SK-MEL-5 (cell line): ENCODE measurements at regions not wholly inside any gene's neighbourhood (a gene's known extent, or its start where the extent isn't known, plus 50 kb on each side); places are given as distances from the start of the nearest gene placed in this dataset.

Source experiments
- DNase-seq: peaks from one replicate; pipeline ENCODE4 v3.0.0-alpha.2; 2016; ENCODE audit warnings: low read depth, low spot score
- in situ Hi-C: cut with HindIII; loops from 2 replicates; pipeline ENCODE4 v1.10.0; 2016; ENCODE audit warnings: low sequenced_read_pairs, high pct_unique_total_duplicates, low pct_unique_long_range_greater_than_20kb

DNA sequence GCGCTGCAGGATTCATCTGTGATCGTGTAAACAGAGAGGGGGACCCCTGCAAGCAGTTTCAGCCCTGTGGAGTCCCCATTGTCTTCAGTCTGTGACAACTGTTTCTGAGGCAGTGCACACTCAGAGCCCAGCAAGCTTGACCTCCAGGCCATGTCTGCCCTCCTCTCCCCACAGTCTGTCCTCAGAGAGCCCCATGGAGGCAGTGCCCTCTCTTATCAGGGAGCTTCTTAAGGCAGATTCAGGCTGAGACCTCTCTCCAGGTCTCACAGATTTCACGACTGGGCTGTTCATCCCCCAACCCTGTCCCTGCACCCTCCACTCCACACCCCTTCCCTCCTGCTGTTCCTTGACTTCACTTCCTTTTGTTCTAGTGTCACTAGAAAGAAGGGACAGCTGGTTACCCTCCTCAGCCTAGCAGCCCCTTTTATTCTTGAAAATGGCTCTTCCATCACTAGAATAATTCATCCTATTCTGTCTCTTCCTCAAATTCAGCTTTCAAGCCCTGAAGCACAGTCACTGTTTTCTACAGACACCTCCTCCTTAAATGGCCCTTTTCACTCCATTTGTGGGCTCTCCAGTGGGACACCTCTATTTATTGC, 218.4 kb downstream of the MED10 start:
- in situ Hi-C loops = no loop called here
- no peak for DNase-seq

- no peak for DNase-seq
- in situ Hi-C loops = no loop called here
Observed at GRCh38 chr5:6158974-6159831, 219.1 kb downstream of the MED10 start.

DNA sequence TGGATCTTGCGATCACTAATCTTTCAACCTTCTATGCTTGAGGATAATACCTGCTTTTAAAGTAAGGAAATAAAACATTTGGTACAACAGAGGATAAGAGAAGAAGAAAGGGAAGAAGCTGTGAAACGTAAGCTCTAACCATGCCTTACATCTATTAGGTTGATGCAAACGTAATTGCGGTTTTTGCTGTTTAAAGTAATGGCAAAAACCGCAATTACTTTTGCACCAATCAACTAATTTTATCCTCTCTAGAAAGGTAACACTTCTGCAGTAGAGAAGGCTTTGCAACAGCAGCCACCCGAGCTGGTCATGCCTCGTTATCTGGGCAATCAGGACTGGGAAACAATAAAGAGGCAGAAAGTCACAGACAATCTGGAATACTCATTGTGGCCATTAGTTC, 224.1 kb downstream of the MED10 start:
- DNase-seq = no peak
- in situ Hi-C loops = no loop called here

DNA sequence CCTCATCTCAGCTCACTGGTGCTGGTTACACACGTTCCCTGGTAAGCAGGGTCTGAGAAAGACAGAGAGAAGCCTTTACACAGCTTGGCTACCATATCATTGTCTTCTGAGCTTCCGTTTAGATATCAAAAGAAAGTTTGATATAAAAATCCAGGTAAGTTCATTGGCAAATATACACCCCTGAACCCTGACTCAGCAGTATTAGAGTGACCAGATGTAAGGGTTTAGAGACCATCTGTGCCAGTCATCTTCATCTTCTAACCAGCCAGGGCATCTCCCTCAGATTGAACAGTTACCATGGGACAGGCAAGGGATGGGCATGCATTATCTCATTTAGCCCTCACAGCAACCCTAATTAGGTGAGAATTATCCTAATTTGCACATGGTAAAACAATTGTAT, 232.1 kb downstream of the MED10 start:
- in situ Hi-C loops = no loop called here
- no peak for DNase-seq

GRCh38 chr5:6145616-6146237, 232.6 kb downstream of the MED10 start:
- in situ Hi-C loops = no loop called here
- no peak for DNase-seq

- DNase-seq = no peak
- in situ Hi-C loops = no loop called here
Observed at GRCh38 chr5:6143523-6143922, 234.8 kb downstream of the MED10 start.

DNA sequence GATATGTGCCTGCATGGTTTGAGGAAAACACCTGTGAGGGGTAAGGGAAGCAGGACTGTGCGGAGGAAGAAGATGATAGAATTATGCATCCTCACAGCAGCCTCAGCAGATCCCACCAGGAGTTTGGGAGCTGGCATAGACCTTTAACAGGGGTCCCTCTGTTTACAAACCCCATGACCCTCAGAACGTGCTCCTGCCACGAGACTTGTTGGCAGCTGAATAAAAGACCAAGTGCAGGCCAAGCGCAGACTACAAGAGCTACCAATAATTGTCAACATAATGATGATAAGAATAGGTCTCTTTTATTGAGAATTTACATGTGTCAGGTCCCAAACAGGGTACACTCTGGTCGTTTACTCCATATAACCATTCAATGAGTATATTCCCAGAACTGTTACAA, 236.0 kb downstream of the MED10 start:
- in situ Hi-C loops = no loop called here
- no peak for DNase-seq

GRCh38 chr5:6140219-6140618, 238.1 kb downstream of the MED10 start:
- DNase-seq = no peak
- in situ Hi-C loops = no loop called here

GRCh38 chr5:6135977-6136376, 242.4 kb downstream of the MED10 start:
- no peak for DNase-seq
- in situ Hi-C loops = no loop called here

- no peak for DNase-seq
- in situ Hi-C loops = no loop called here
Observed at GRCh38 chr5:6134281-6134680, 244.1 kb downstream of the MED10 start.

GRCh38 chr5:6125781-6126180, 252.6 kb downstream of the MED10 start:
- in situ Hi-C loops = no loop called here

DNA sequence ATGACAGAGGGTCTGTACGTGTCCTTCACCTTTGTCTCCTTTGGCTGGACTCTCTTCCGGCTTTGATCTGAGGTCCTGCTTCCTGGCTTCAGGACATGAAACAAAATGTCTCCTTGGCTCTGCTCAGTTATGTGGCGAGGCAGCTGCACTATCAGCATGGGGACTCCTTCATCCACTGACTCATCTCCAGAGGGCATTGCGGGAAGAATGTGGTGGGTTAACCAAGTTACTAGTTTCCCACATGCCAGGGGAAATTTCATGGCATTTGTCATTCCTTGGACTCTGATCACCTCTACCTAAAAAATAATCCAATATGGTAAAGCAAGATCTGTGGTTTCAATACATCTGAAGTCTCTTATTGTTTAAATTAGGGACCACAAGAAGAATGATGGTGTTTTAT, 259.7 kb downstream of the MED10 start:
- in situ Hi-C loops = no loop called here
- no peak for DNase-seq

More at GRCh38 chr5:6125781-6126180, 252.6 kb downstream of the MED10 start:
- no peak for DNase-seq

- DNase-seq = no peak
- in situ Hi-C loops = no loop called here
Observed at GRCh38 chr5:6117212-6117611, 261.1 kb downstream of the MED10 start.

GRCh38 chr5:6115852-6116251, 262.5 kb downstream of the MED10 start:
- DNase-seq = no peak
- in situ Hi-C loops = no loop called here

GRCh38 chr5:6112538-6112937, 265.8 kb downstream of the MED10 start:
- DNase-seq = no peak
- in situ Hi-C loops = no loop called here

DNA sequence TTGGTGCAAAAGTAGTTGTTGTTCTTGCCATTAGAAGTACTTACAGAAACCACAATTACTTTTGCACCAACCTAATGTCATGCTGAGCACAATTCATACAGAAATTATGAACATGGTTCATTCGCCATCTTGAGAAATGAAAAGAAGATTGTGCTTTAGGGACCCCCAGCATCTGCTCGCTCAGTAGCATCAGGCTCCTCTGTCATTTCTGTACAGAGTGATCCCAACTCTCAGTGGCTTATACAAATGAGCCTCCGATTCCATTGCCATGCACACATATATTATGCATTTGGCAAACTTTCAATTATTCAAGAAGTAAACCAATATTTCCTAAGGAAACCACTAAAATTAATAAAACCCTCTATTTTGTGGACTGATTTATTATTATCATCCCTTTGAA, 266.2 kb downstream of the MED10 start:
- no peak for DNase-seq
- in situ Hi-C loops = no loop called here

DNA sequence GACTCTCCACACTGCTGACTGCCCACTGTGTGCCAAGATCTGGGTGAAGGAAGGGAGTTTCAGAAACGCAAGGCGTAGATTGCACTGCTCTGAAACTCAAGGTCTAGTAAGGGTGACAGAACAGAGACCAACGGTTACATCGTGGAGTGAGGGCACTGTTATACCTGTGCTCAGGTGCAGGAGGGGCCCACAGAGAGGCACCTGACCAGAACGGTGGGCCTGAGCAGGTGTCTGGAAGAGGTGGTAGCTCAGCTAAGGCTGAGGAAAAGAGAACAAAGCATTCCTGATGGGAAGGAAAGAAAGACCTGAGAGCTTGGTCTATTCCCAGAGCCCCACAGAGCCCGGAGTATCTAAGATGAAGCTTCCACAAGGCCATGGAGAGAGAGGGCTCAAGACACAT, 267.2 kb downstream of the MED10 start:
- DNase-seq = no peak
- in situ Hi-C loops = no loop called here

DNA sequence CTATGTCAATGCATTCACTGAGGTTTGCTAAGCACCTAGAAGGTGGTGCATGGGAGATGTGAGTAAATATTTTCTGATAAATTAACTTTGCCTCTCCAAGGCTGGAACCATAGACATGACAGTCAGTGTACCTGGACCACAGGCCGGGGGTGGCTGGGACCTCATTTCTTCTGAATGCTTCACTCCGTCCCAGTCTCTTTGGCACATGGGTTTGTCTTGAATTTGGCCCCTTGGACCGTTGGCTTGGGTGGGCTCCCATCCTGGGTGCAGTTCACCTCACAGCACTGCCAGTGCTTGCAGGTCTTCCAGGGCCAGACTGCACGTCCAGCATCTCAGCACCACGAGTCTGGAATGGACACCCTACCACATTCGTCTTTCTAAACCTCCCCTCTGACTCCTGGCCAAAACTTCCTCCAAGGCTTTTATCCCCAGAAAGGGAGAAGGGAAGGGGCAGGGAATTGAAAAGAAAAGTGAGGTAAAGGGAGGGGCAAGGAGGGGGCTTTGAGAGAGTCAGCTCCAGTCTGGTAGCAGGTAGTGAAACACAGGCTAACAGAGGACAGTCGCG, 267.8 kb downstream of the MED10 start:
- in situ Hi-C loops = no loop called here
- no peak for DNase-seq
